ENCODE measurements at regions not wholly inside any gene's neighbourhood (a gene's known extent, or its start where the extent isn't known, plus 50 kb on each side); places are given as distances from the start of the nearest gene placed in this dataset.

DNA sequence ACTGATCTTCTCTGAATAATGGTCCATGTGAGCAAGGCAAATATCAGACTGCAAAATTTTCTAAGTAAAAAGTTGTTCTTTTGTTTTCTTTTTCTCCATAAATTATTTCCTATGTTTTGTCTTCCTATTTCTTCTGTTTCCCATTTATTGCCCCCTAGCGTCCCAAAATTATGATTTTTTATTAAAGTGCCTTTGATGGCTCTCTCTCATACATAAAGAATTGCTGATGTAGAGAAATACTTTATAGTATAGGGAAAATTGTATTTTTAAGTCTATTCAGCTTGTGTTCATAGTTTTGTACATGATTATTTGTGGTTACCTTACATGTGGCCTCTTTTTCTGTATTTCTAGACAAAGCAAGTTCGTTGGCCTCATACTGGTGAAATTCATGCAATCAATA lies 1031.2 kb downstream of the EFNA5 start:
- no peak overlapping the region for H2BK20ac ChIP-seq (ENCODE audit: low read depth, low read length, poor library complexity, severe bottlenecking)
- H3K4ac ChIP-seq (ENCODE audit: low read depth, low read length) = no peak overlapping the region
- no peak overlapping the region for H4K91ac ChIP-seq (ENCODE audit: insufficient read length, low read depth, low read length)
- no peak overlapping the region for H2AK5ac ChIP-seq (ENCODE audit: insufficient read length, low read length)
- H2BK15ac ChIP-seq (ENCODE audit: low read depth, low read length) = no peak overlapping the region
- no peak overlapping the region for H3T11ph ChIP-seq (ENCODE audit: low read length)
- no peaks in the 10 kb centered on the region for H3K27me3 Mint-ChIP-seq (ENCODE audit: low read depth)
- no peak overlapping the region for H2BK120ac ChIP-seq (ENCODE audit: low read depth, low read length, poor library complexity, severe bottlenecking)
- no peak overlapping the region for H3K4me2 ChIP-seq (ENCODE audit: insufficient read depth, insufficient read length, low read length)
- no peak for DNase-seq
- H4K5ac ChIP-seq (ENCODE audit: insufficient read length, low read depth, low read length) = no peak overlapping the region
- WGBS (ENCODE audit: extremely low coverage, insufficient read length, low lambda C conversion rate) = no CpG with 5 or more reads among the region's 2 CpGs
- H4K20me1 ChIP-seq (ENCODE audit: control insufficient read depth, insufficient read depth, insufficient read length) = no peaks in the 10 kb centered on the region
- H3K9me3 Mint-ChIP-seq = peaks cover 0 to 3% of the 10 kb centered on the region in 2 experiments; a peak in 3 of 5 replicates
- TF ChIP-seq, protein P1, sequence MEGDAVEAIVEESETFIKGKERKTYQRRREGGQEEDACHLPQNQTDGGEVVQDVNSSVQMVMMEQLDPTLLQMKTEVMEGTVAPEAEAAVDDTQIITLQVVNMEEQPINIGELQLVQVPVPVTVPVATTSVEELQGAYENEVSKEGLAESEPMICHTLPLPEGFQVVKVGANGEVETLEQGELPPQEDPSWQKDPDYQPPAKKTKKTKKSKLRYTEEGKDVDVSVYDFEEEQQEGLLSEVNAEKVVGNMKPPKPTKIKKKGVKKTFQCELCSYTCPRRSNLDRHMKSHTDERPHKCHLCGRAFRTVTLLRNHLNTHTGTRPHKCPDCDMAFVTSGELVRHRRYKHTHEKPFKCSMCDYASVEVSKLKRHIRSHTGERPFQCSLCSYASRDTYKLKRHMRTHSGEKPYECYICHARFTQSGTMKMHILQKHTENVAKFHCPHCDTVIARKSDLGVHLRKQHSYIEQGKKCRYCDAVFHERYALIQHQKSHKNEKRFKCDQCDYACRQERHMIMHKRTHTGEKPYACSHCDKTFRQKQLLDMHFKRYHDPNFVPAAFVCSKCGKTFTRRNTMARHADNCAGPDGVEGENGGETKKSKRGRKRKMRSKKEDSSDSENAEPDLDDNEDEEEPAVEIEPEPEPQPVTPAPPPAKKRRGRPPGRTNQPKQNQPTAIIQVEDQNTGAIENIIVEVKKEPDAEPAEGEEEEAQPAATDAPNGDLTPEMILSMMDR (conservative IDR thresholded peaks at IDR 0.05) = no peak
- no peak overlapping the region for H3K27ac Mint-ChIP-seq
- no peak overlapping the region for H3K56ac ChIP-seq (ENCODE audit: insufficient read length, low read depth, low read length)
- H3K14ac ChIP-seq (ENCODE audit: insufficient read depth, low read length) = no peak overlapping the region
- no peaks in the 10 kb centered on the region for H3K36me3 Mint-ChIP-seq (ENCODE audit: insufficient read depth in 1 of 3, low read depth in 3 of 3)
- no peaks in the 10 kb centered on the region for H3K4me1 Mint-ChIP-seq
- no peaks in the 10 kb centered on the region for H3K4me1 ChIP-seq (ENCODE audit: insufficient read depth, low read length)
- no peak overlapping the region for H3K27ac ChIP-seq (ENCODE audit: insufficient read length, low read depth, low read length)
- no peak overlapping the region for H4K8ac ChIP-seq (replicated peaks; ENCODE audit: insufficient read length, low read depth, low read length)
- no peak overlapping the region for H3K9ac ChIP-seq (ENCODE audit: extremely low read depth, insufficient read length, low read length)
- H3K18ac ChIP-seq (ENCODE audit: insufficient read length, low read depth, low read length) = no peak overlapping the region
- no peaks in the 10 kb centered on the region for H3K79me1 ChIP-seq (ENCODE audit: insufficient read depth, low read depth, low read length, poor library complexity, severe bottlenecking)
- no peak overlapping the region for H2BK12ac ChIP-seq (ENCODE audit: insufficient read length, low read depth, low read length)
- no peak overlapping the region for H3K23ac ChIP-seq (ENCODE audit: insufficient read length, low read depth, low read length)
- H3K4me3 Mint-ChIP-seq = no peak overlapping the region
- H3K27me3 ChIP-seq (ENCODE audit: insufficient read depth, low read length) = no peaks in the 10 kb centered on the region
- no peaks in the 10 kb centered on the region for H3K23me2 ChIP-seq (ENCODE audit: insufficient read length, low read depth, low read length, poor library complexity, severe bottlenecking)
- H3K9me3 ChIP-seq (ENCODE audit: control insufficient read depth, low read depth, low read length) = no peaks in the 10 kb centered on the region
- no peak overlapping the region for H2AFZ ChIP-seq (ENCODE audit: low read length)
- no peaks in the 10 kb centered on the region for H3K79me2 ChIP-seq (ENCODE audit: insufficient read depth, low read length)
- H2BK5ac ChIP-seq (ENCODE audit: insufficient read length, low read length) = no peak overlapping the region
